22Rv1 (cell line): ENCODE measurements at regions not wholly inside any gene's neighbourhood (a gene's known extent, or its start where the extent isn't known, plus 50 kb on each side); places are given as distances from the start of the nearest gene placed in this dataset.

Source experiments
- CTCF ChIP-seq: fragments of 450-650 bp; IDR thresholded peaks from 2 replicates; pipeline ENCODE4 v1.5.1; 2017; ENCODE audit warnings: mild to moderate bottlenecking
- ZFX ChIP-seq: fragments of 450-650 bp; IDR thresholded peaks from 2 replicates; pipeline ENCODE4 v1.6.1; 2017; ENCODE audit warnings: antibody characterized with exemption, borderline replicate concordance

- no peak for TF ChIP-seq CTCF
- no peak for TF ChIP-seq ZFX
These were observed 476.0 kb upstream of the TBL1XR1 start for GRCh38 chr3:177673112-177673914.
